DND-41 (cell line): ENCODE measurements at regions not wholly inside any gene's neighbourhood (a gene's known extent, or its start where the extent isn't known, plus 50 kb on each side); places are given as distances from the start of the nearest gene placed in this dataset.

Experiments used
- ATAC-seq: fragments of 200-7000 bp; cut with Tn5 transposase; 3 replicates; pipeline ENCODE4 v1.9.1; 2021; ENCODE audit warnings: low read depth; ENCODE audit not compliant: insufficient read depth
- DNase-seq: peaks from one replicate; pipeline ENCODE4 v3.0.0-alpha.2; 2020
- H2AFZ ChIP-seq: 2 replicates; pipeline ENCODE4 v1.6.0; 2012; ENCODE audit warnings: low read depth, low read length
- H3K27ac ChIP-seq: 2 replicates; pipeline ENCODE4 v1.5.1; 2012; ENCODE audit warnings: low read length, inconsistent platforms
- H3K27me3 ChIP-seq: fragments of 200-600 bp; sonication (generic); 2 replicates; pipeline ENCODE4 v1.6.0; 2012; ENCODE audit warnings: low read length, mild to moderate bottlenecking, inconsistent platforms; ENCODE audit not compliant: insufficient read depth, poor library complexity
- H3K36me3 ChIP-seq: 2 replicates; pipeline ENCODE4 v1.5.1; 2012; ENCODE audit warnings: low read length, inconsistent platforms; ENCODE audit not compliant: insufficient read depth
- H3K4me1 ChIP-seq: 2 replicates; pipeline ENCODE4 v1.5.1; 2012; ENCODE audit warnings: mild to moderate bottlenecking, low read length; ENCODE audit not compliant: insufficient read depth
- H3K4me2 ChIP-seq: 2 replicates; pipeline ENCODE4 v1.6.0; 2012; ENCODE audit warnings: mild to moderate bottlenecking, moderate library complexity, low read length, inconsistent platforms; ENCODE audit not compliant: insufficient read depth
- H3K4me3 ChIP-seq, 2 experiments: fragments of 200-600 bp in 1 of 2; shearing (Covaris generic) in 1 of 2; 2 replicates each; pipeline ENCODE4 v1.5.1; 2012 to 2016; ENCODE audit warnings: inconsistent platforms in 2 of 2, low read length in 2 of 2, mild to moderate bottlenecking in 2 of 2, low read depth in 1 of 2, moderate library complexity in 1 of 2
- H3K79me2 ChIP-seq: 2 replicates; pipeline ENCODE4 v1.6.0; 2012; ENCODE audit warnings: low read length, inconsistent platforms; ENCODE audit not compliant: insufficient read depth
- H3K9ac ChIP-seq: 2 replicates; pipeline ENCODE4 v1.6.0; 2012; ENCODE audit warnings: low read depth, mild to moderate bottlenecking, inconsistent platforms, low read length, moderate library complexity
- H3K9me3 ChIP-seq: 2 replicates; pipeline ENCODE4 v1.5.1; 2012; ENCODE audit warnings: low read length, moderate library complexity, mild to moderate bottlenecking, inconsistent platforms; ENCODE audit not compliant: insufficient read depth, severe bottlenecking
- H4K20me1 ChIP-seq: 2 replicates; pipeline ENCODE4 v1.6.0; 2012; ENCODE audit warnings: low read length; ENCODE audit not compliant: insufficient read depth
- EZH2 ChIP-seq: IDR thresholded peaks from 3 replicates; pipeline ENCODE4 v1.6.1; 2012; ENCODE audit warnings: borderline replicate concordance, low read depth, mild to moderate bottlenecking, moderate library complexity, low read length, inconsistent platforms; ENCODE audit not compliant: severe bottlenecking
- TF ChIP-seq, protein P1 (sequence below): IDR thresholded peaks from 2 replicates; pipeline ENCODE4 v1.5.1; 2012; ENCODE audit warnings: borderline replicate concordance, low read length, moderate library complexity, mild to moderate bottlenecking; ENCODE audit not compliant: poor library complexity, severe bottlenecking; ENCODE audit errors: extremely low read depth

DNA sequence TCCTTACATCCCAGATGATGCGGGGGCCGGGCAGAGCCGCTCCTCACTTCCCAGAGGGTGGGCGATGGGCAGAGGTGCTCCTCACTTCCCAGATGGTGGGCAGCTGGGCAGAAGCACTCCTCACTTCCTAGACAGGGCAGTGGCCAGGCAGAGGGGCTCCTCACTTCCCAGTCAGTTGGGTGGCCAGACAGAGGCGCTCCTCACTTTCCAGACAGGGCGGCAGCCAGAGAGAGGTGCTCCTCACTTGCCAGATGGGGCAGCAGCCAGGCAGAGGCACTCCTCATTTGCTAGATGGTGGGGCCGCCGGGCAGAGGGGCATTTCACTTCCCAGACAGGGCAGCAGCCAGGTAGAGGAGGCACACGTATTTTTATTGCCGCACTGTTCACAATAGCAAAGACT, 622.0 kb upstream of the KCNMB2 start:
- no peaks in the 10 kb centered on the region for H4K20me1 ChIP-seq
- no peak for DNase-seq
- no peaks in the 10 kb centered on the region for H3K79me2 ChIP-seq
- no peak for ATAC-seq
- H3K4me2 ChIP-seq, result no peak overlapping the region
- H3K4me3 ChIP-seq, result no peak overlapping the region
- H3K4me1 ChIP-seq, result no peaks in the 10 kb centered on the region
- TF ChIP-seq EZH2, result no peak
- TF ChIP-seq, protein P1, sequence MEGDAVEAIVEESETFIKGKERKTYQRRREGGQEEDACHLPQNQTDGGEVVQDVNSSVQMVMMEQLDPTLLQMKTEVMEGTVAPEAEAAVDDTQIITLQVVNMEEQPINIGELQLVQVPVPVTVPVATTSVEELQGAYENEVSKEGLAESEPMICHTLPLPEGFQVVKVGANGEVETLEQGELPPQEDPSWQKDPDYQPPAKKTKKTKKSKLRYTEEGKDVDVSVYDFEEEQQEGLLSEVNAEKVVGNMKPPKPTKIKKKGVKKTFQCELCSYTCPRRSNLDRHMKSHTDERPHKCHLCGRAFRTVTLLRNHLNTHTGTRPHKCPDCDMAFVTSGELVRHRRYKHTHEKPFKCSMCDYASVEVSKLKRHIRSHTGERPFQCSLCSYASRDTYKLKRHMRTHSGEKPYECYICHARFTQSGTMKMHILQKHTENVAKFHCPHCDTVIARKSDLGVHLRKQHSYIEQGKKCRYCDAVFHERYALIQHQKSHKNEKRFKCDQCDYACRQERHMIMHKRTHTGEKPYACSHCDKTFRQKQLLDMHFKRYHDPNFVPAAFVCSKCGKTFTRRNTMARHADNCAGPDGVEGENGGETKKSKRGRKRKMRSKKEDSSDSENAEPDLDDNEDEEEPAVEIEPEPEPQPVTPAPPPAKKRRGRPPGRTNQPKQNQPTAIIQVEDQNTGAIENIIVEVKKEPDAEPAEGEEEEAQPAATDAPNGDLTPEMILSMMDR, result no peak
- H3K9me3 ChIP-seq, result no peaks in the 10 kb centered on the region
- H3K27ac ChIP-seq, result no peak overlapping the region
- no peaks in the 10 kb centered on the region for H3K36me3 ChIP-seq
- no peak overlapping the region for H2AFZ ChIP-seq
- no peaks in the 10 kb centered on the region for H3K27me3 ChIP-seq
- H3K9ac ChIP-seq, result no peak overlapping the region

DNA sequence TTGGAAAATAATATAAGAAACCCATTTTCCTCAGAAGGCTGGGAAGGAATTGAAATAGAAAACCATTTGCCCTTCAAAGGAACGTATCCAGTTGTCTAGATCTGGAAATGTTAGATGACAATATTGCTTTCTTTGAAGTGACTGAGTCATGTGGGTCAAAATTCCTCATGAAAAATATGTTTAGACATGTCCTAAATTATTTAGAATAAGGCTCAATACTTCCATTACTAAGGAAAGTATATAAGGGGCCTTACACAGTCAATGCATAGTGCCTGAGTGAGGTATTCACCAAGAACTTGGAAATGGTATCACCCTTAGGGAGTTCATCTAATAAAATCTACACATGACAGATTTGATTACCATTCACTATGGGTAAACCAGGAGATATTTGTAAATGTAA, 619.8 kb upstream of the KCNMB2 start:
- no peaks in the 10 kb centered on the region for H3K4me1 ChIP-seq
- TF ChIP-seq, protein P1, result no peak
- no peak for TF ChIP-seq EZH2
- H2AFZ ChIP-seq, result no peak overlapping the region
- H3K27me3 ChIP-seq, result no peaks in the 10 kb centered on the region
- ATAC-seq (no peak), DNase-seq (no peak)
- H3K4me2 ChIP-seq, result no peak overlapping the region
- H3K9ac ChIP-seq, result no peak overlapping the region
- no peak overlapping the region for H3K27ac ChIP-seq
- H3K4me3 ChIP-seq, result no peak overlapping the region
- no peaks in the 10 kb centered on the region for H3K9me3 ChIP-seq
- H4K20me1 ChIP-seq, result no peaks in the 10 kb centered on the region
- no peaks in the 10 kb centered on the region for H3K36me3 ChIP-seq
- no peaks in the 10 kb centered on the region for H3K79me2 ChIP-seq

DNA sequence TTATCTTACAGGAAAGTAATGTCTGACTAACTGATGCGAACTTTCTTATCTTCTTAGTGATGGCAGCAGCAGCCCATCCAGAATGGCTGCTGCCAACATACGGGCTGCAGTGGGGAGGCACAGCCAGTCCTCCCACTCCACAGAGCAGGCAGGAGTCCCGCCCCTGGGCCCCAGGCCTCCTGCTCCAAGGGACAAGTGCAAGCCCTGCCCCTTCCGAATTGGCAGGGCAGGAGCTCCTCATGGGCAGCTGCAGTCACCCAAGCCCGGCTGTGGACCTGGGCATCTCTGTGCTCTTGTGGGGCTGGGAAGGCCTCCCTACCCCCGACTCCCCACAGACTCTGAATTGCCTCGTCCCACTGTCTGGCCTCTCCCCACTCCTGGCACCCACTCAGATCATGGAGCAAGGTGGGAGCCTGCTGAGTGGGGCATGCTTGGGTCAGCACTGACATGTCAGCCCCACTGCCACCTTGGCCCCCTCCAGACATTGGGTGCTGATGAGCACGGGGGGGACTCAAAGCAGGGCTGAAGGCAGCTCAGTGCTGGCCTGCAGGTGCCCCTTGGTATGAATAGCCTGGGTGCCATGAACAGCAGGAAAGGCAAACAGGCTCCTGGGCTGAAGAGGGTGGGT, 618.9 kb upstream of the KCNMB2 start:
- Histone ChIP-seq H2AFZ (no peak overlapping the region), H3K4me2 (no peak overlapping the region), H3K36me3 (no peaks in the 10 kb centered on the region), H3K9me3 (no peaks in the 10 kb centered on the region), H4K20me1 (no peaks in the 10 kb centered on the region), H3K4me1 (no peaks in the 10 kb centered on the region), H3K79me2 (no peaks in the 10 kb centered on the region), H3K27ac (no peak overlapping the region), H3K9ac (no peak overlapping the region), H3K4me3 (no peak overlapping the region), H3K27me3 (no peaks in the 10 kb centered on the region)
- DNase-seq (no peak), ATAC-seq (no peak)
- TF ChIP-seq, protein P1, result no peak
- no peak for TF ChIP-seq EZH2
